Neural cell (in vitro differentiated cells): ENCODE measurements at regions not wholly inside any gene's neighbourhood (a gene's known extent, or its start where the extent isn't known, plus 50 kb on each side); places are given as distances from the start of the nearest gene placed in this dataset.

Source experiments
- H2AFZ ChIP-seq: fragments of 200-600, 300-800 bp; sonication (generic), shearing (Covaris generic); 2 replicates; pipeline ENCODE4 v1.6.0; 2014; ENCODE audit warnings: low read depth, mild to moderate bottlenecking, antibody characterized with exemption, low read length, moderate library complexity
- H3F3A ChIP-seq: fragments of 200-600 bp; shearing (Covaris generic); 2 replicates; pipeline ENCODE4 v1.6.1; 2016; ENCODE audit warnings: mild to moderate bottlenecking, moderate library complexity, mixed read lengths, antibody characterized with exemption, low read length; ENCODE audit not compliant: insufficient read depth, poor library complexity, severe bottlenecking
- H3K27ac ChIP-seq: fragments of 200-600, 300-800 bp; sonication (generic), shearing (Covaris generic); 2 replicates; pipeline ENCODE4 v1.5.1; 2014; ENCODE audit warnings: mild to moderate bottlenecking, low read length, moderate library complexity
- H3K27me3 ChIP-seq: fragments of 300-800, 200-600 bp; sonication (generic), shearing (Covaris generic); 2 replicates; pipeline ENCODE4 v1.6.0; 2014; ENCODE audit warnings: mild to moderate bottlenecking, low read depth, low read length, moderate library complexity; ENCODE audit not compliant: insufficient read depth
- H3K36me3 ChIP-seq: fragments of 300-800, 200-600 bp; sonication (generic), shearing (Covaris generic); 2 replicates; pipeline ENCODE4 v1.5.1; 2014; ENCODE audit warnings: mild to moderate bottlenecking, antibody characterized with exemption, low read length, moderate library complexity; ENCODE audit not compliant: insufficient read depth
- H3K4me2 ChIP-seq: fragments of 300-800, 200-600 bp; sonication (generic), shearing (Covaris generic); 2 replicates; pipeline ENCODE4 v1.6.0; 2014; ENCODE audit warnings: mild to moderate bottlenecking, low read length
- H3K4me3 ChIP-seq: fragments of 300-800, 200-600 bp; sonication (generic), shearing (Covaris generic); 2 replicates; pipeline ENCODE4 v1.5.1; 2014; ENCODE audit warnings: mild to moderate bottlenecking, low read length, moderate library complexity
- H3K79me2 ChIP-seq: fragments of 200-600 bp; shearing (Covaris generic); replicated peaks from 2 replicates; pipeline ENCODE4 v1.6.0; 2014; ENCODE audit warnings: mild to moderate bottlenecking, low read length, moderate library complexity; ENCODE audit not compliant: insufficient read depth
- H3K9ac ChIP-seq: fragments of 300-800, 200-600 bp; sonication (generic), shearing (Covaris generic); 2 replicates; pipeline ENCODE4 v1.6.1; 2016; ENCODE audit warnings: mild to moderate bottlenecking, low read length, mixed read lengths
- H3K9me2 ChIP-seq: fragments of 200-600 bp; shearing (Covaris generic); 2 replicates; pipeline ENCODE4 v1.6.1; 2016; ENCODE audit warnings: mild to moderate bottlenecking, low read length, mixed read lengths; ENCODE audit not compliant: insufficient read depth
- H3K9me3 ChIP-seq: fragments of 200-600, 300-800 bp; sonication (generic), shearing (Covaris generic); 2 replicates; pipeline ENCODE4 v1.6.1; 2016; ENCODE audit warnings: mild to moderate bottlenecking, mixed run types, low read length, moderate library complexity, mixed read lengths
- H4K20me1 ChIP-seq: fragments of 200-600 bp; shearing (Covaris generic); 2 replicates; pipeline ENCODE4 v1.6.1; 2016; ENCODE audit warnings: mild to moderate bottlenecking, mixed run types; ENCODE audit not compliant: insufficient read depth
- CTCF ChIP-seq: fragments of 450-650 bp; IDR thresholded peaks from 2 replicates; pipeline ENCODE4 v1.5.1; 2014; ENCODE audit warnings: antibody characterized with exemption, mild to moderate bottlenecking, moderate library complexity; ENCODE audit not compliant: poor library complexity, severe bottlenecking
- EP300 ChIP-seq: fragments of 450-650 bp; conservative IDR thresholded peaks from 2 replicates; pipeline ENCODE4 v1.6.1; 2014; ENCODE audit warnings: antibody characterized with exemption, mild to moderate bottlenecking, moderate library complexity; ENCODE audit not compliant: poor library complexity, severe bottlenecking
- EZH2 ChIP-seq: fragments of 200-600, 300-800 bp; shearing (Covaris generic), sonication (generic); IDR thresholded peaks from 2 replicates; pipeline ENCODE4 v1.6.1; 2014; ENCODE audit warnings: antibody characterized with exemption, low read length, borderline replicate concordance, mild to moderate bottlenecking; ENCODE audit not compliant: insufficient read depth, poor library complexity, severe bottlenecking
- MXI1 ChIP-seq: fragments of 450-650 bp; conservative IDR thresholded peaks from 2 replicates; pipeline ENCODE4 v1.6.1; 2014; ENCODE audit warnings: antibody characterized with exemption, mild to moderate bottlenecking; ENCODE audit not compliant: poor library complexity, severe bottlenecking
- POLR2AphosphoS5 ChIP-seq: IDR thresholded peaks from 2 replicates; pipeline ENCODE4 v1.6.1; 2012
- RAD21 ChIP-seq: fragments of 450-650 bp; conservative IDR thresholded peaks from 2 replicates; pipeline ENCODE4 v1.6.1; 2014; ENCODE audit warnings: antibody characterized with exemption, mild to moderate bottlenecking, moderate library complexity
- SMC3 ChIP-seq: fragments of 450-650 bp; conservative IDR thresholded peaks from 2 replicates; pipeline ENCODE4 v1.6.1; 2014; ENCODE audit warnings: antibody characterized with exemption, mild to moderate bottlenecking, moderate library complexity; ENCODE audit not compliant: poor library complexity
- TAF1 ChIP-seq: IDR thresholded peaks from 2 replicates; pipeline ENCODE4 v1.6.1; 2012; ENCODE audit warnings: low read depth
- TF ChIP-seq, protein P1 (sequence below): IDR thresholded peaks from 2 replicates; pipeline ENCODE4 v1.6.1; 2012; ENCODE audit warnings: borderline replicate concordance

- Histone ChIP-seq H3K4me2 (no peak overlapping the region), H3K4me3 (no peak overlapping the region), H3K27me3 (no peaks in the 10 kb centered on the region), H2AFZ (no peak overlapping the region), H3K79me2 (no peaks in the 10 kb centered on the region), H3K9me3 (no peaks in the 10 kb centered on the region), H3K9me2 (no peaks in the 10 kb centered on the region), H3F3A (no peaks in the 10 kb centered on the region), H3K27ac (no peak overlapping the region), H4K20me1 (no peaks in the 10 kb centered on the region), H3K36me3 (no peaks in the 10 kb centered on the region), H3K9ac (no peak overlapping the region)
- TF ChIP-seq EZH2: no peak
- TF ChIP-seq TAF1: no peak
- TF ChIP-seq, protein P1, sequence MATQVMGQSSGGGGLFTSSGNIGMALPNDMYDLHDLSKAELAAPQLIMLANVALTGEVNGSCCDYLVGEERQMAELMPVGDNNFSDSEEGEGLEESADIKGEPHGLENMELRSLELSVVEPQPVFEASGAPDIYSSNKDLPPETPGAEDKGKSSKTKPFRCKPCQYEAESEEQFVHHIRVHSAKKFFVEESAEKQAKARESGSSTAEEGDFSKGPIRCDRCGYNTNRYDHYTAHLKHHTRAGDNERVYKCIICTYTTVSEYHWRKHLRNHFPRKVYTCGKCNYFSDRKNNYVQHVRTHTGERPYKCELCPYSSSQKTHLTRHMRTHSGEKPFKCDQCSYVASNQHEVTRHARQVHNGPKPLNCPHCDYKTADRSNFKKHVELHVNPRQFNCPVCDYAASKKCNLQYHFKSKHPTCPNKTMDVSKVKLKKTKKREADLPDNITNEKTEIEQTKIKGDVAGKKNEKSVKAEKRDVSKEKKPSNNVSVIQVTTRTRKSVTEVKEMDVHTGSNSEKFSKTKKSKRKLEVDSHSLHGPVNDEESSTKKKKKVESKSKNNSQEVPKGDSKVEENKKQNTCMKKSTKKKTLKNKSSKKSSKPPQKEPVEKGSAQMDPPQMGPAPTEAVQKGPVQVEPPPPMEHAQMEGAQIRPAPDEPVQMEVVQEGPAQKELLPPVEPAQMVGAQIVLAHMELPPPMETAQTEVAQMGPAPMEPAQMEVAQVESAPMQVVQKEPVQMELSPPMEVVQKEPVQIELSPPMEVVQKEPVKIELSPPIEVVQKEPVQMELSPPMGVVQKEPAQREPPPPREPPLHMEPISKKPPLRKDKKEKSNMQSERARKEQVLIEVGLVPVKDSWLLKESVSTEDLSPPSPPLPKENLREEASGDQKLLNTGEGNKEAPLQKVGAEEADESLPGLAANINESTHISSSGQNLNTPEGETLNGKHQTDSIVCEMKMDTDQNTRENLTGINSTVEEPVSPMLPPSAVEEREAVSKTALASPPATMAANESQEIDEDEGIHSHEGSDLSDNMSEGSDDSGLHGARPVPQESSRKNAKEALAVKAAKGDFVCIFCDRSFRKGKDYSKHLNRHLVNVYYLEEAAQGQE: no peak
- TF ChIP-seq CTCF: no peak
- TF ChIP-seq MXI1: no peak
- no peak for TF ChIP-seq SMC3
- no peak for TF ChIP-seq EP300
- no peak for TF ChIP-seq POLR2AphosphoS5
- TF ChIP-seq RAD21: no peak
Measured at GRCh38 chr22:48628891-48629543, 1198.7 kb downstream of the BRD1 start.

GRCh38 chr22:48627966-48628365, 1199.7 kb downstream of the BRD1 start:
- no peak overlapping the region for H3K4me3 ChIP-seq
- no peak overlapping the region for H3K27ac ChIP-seq
- no peak overlapping the region for H3K9ac ChIP-seq

More at GRCh38 chr22:48627966-48628365, 1199.7 kb downstream of the BRD1 start:
- H3K36me3 ChIP-seq: no peaks in the 10 kb centered on the region
- no peaks in the 10 kb centered on the region for H3K9me3 ChIP-seq
- no peaks in the 10 kb centered on the region for H3K27me3 ChIP-seq
- no peaks in the 10 kb centered on the region for H3K9me2 ChIP-seq
- H4K20me1 ChIP-seq: no peaks in the 10 kb centered on the region
- no peaks in the 10 kb centered on the region for H3K79me2 ChIP-seq
- no peak for TF ChIP-seq POLR2AphosphoS5
- TF ChIP-seq RAD21: no peak
- no peak for TF ChIP-seq SMC3
- TF ChIP-seq EP300: no peak
- no peak for TF ChIP-seq CTCF
- TF ChIP-seq TAF1: no peak
- TF ChIP-seq MXI1: no peak
- TF ChIP-seq EZH2: no peak
- TF ChIP-seq, protein P1: no peak
- H3K4me2 ChIP-seq: no peak overlapping the region
- H2AFZ ChIP-seq: no peak overlapping the region
- no peaks in the 10 kb centered on the region for H3F3A ChIP-seq
